OCI-LY3 (cell line): ENCODE measurements at regions not wholly inside any gene's neighbourhood (a gene's known extent, or its start where the extent isn't known, plus 50 kb on each side); places are given as distances from the start of the nearest gene placed in this dataset.

ENCODE experiments used
- H2AFZ ChIP-seq: fragments of 200-600, 300-600 bp; shearing (Covaris generic); 2 replicates; pipeline ENCODE4 v1.6.0; 2014; ENCODE audit warnings: antibody characterized with exemption, low read depth, low read length
- H3K27ac ChIP-seq: fragments of 200-600, 300-600 bp; sonication (generic); 2 replicates; pipeline ENCODE4 v1.5.1; 2014; ENCODE audit warnings: mild to moderate bottlenecking, low read length, moderate library complexity, mixed read lengths
- H3K27me3 ChIP-seq: fragments of 200-600, 300-600 bp; sonication (generic); 2 replicates; pipeline ENCODE4 v1.6.1; 2014; ENCODE audit warnings: low read depth, low read length, mixed read lengths
- H3K36me3 ChIP-seq: fragments of 200-600, 300-600 bp; sonication (generic); replicated peaks from 2 replicates; pipeline ENCODE3; 2014; ENCODE audit warnings: low read depth, low read length, mixed read lengths
- H3K4me1 ChIP-seq: fragments of 300-600, 200-600 bp; sonication (generic); 2 replicates; pipeline ENCODE4 v1.6.1; 2014; ENCODE audit warnings: low read length, mixed read lengths
- H3K4me2 ChIP-seq: fragments of 200-600, 300-600 bp; sonication (generic); 2 replicates; pipeline ENCODE4 v1.6.1; 2014; ENCODE audit warnings: low read length, mixed read lengths
- H3K4me3 ChIP-seq: fragments of 300-600, 200-600 bp; sonication (generic); 2 replicates; pipeline ENCODE4 v1.5.1; 2014; ENCODE audit warnings: antibody characterized with exemption, mild to moderate bottlenecking, low read length, moderate library complexity
- H3K79me2 ChIP-seq: fragments of 300-600, 200-600 bp; shearing (Covaris generic); 2 replicates; pipeline ENCODE4 v1.6.1; 2014; ENCODE audit warnings: mild to moderate bottlenecking, low read length, mixed read lengths
- H3K9ac ChIP-seq: fragments of 300-600, 200-600 bp; shearing (Covaris generic); 2 replicates; pipeline ENCODE4 v1.6.0; 2014; ENCODE audit warnings: mild to moderate bottlenecking, low read length, moderate library complexity
- H3K9me3 ChIP-seq: fragments of 200-600, 300-600 bp; shearing (Covaris generic); 2 replicates; pipeline ENCODE4 v1.6.1; 2014; ENCODE audit warnings: low read length, mixed read lengths; ENCODE audit not compliant: insufficient read depth
- H4K20me1 ChIP-seq: fragments of 200-600, 300-600 bp; sonication (generic); 2 replicates; pipeline ENCODE4 v1.6.1; 2016; ENCODE audit warnings: low read length, mixed read lengths; ENCODE audit not compliant: insufficient read depth
- EZH2phosphoT487 ChIP-seq: fragments of 200-600 bp; shearing (Covaris generic); IDR thresholded peaks from 2 replicates; pipeline ENCODE4 v1.6.1; 2018; ENCODE audit warnings: antibody characterized with exemption, mixed run types, low read depth
- TF ChIP-seq, protein P1 (sequence below): fragments of 200-600, 300-600 bp; sonication (generic); IDR thresholded peaks from 2 replicates; pipeline ENCODE4 v1.5.1; 2014; ENCODE audit warnings: antibody characterized with exemption, low read length, low read depth

DNA sequence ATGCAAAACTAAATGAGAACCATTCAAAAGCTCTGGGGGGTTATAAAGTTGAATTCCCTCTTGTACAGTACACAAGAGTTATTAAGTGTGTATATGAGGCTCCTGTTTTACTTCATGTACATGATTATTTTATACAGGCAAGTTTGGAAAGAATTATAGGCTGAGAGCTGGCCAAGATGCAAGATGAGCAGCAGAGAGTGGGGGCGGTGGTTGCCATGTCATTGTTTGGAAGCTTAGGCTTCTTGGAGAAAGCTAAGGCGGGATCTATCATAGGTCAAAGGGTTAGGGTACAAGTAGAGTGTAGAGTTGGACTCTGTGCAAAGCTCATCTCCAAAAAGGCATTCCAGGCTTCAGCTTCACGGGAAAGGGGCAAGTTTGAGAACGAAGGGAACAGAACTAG lies 297.1 kb upstream of the TBX3 start:
- Histone ChIP-seq H3K4me2 (no peak overlapping the region), H3K9ac (no peak overlapping the region), H3K27ac (no peak overlapping the region), H3K27me3 (no peaks in the 10 kb centered on the region), H3K4me3 (no peak overlapping the region), H2AFZ (no peak overlapping the region), H3K36me3 (no peaks in the 10 kb centered on the region), H3K9me3 (no peaks in the 10 kb centered on the region), H4K20me1 (no peaks in the 10 kb centered on the region), H3K4me1 (no peaks in the 10 kb centered on the region), H3K79me2 (no peaks in the 10 kb centered on the region)
- TF ChIP-seq, protein P1, sequence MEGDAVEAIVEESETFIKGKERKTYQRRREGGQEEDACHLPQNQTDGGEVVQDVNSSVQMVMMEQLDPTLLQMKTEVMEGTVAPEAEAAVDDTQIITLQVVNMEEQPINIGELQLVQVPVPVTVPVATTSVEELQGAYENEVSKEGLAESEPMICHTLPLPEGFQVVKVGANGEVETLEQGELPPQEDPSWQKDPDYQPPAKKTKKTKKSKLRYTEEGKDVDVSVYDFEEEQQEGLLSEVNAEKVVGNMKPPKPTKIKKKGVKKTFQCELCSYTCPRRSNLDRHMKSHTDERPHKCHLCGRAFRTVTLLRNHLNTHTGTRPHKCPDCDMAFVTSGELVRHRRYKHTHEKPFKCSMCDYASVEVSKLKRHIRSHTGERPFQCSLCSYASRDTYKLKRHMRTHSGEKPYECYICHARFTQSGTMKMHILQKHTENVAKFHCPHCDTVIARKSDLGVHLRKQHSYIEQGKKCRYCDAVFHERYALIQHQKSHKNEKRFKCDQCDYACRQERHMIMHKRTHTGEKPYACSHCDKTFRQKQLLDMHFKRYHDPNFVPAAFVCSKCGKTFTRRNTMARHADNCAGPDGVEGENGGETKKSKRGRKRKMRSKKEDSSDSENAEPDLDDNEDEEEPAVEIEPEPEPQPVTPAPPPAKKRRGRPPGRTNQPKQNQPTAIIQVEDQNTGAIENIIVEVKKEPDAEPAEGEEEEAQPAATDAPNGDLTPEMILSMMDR = no peak
- no peak for TF ChIP-seq EZH2phosphoT487

DNA sequence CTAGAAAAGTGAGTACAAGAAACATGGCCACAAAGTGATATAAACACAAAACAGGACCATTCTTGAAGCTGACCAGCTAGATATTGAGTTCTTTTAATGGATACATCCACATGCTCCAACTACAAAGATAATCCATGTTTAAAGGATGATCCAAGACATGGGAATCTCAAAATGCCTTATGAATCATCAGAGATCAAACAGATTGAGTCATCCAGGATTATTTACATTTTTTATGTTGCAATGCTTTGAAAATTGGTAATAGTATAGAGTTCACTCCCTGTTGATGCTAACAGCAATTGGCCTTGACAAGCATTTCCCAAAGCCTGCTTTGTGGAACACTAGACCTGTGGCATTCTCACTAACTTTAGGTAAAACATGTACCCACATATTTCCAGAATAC lies 293.0 kb upstream of the TBX3 start:
- Histone ChIP-seq H3K36me3 (no peaks in the 10 kb centered on the region), H3K4me1 (no peaks in the 10 kb centered on the region), H3K4me3 (no peak overlapping the region), H2AFZ (no peak overlapping the region), H3K27me3 (no peaks in the 10 kb centered on the region), H4K20me1 (no peaks in the 10 kb centered on the region), H3K9ac (no peak overlapping the region), H3K9me3 (no peaks in the 10 kb centered on the region), H3K27ac (no peak overlapping the region), H3K79me2 (no peaks in the 10 kb centered on the region), H3K4me2 (no peak overlapping the region)
- no peak for TF ChIP-seq EZH2phosphoT487
- TF ChIP-seq, protein P1 = no peak

DNA sequence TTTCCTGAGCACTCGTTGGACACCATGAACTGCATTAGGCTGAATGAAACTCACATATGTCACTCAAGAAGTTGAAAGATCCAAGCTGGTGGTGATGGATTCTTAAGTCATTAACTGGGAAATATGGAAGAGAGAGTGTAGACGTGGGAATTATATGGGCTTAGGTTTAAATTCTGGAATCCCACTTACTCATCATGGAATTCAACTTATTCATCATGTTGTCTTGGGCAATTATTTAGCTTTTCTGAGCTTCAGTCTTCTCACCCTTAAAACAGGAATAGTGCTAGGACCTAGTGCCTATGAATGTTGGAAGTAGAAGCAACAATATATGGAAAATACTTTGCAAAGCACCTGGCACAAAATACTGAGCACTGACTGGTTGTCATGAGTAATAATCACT lies 292.4 kb upstream of the TBX3 start:
- Histone ChIP-seq H3K4me1 (no peaks in the 10 kb centered on the region), H2AFZ (no peak overlapping the region), H4K20me1 (no peaks in the 10 kb centered on the region), H3K9ac (no peak overlapping the region), H3K79me2 (no peaks in the 10 kb centered on the region), H3K4me3 (no peak overlapping the region), H3K27me3 (no peaks in the 10 kb centered on the region), H3K27ac (no peak overlapping the region), H3K36me3 (no peaks in the 10 kb centered on the region), H3K4me2 (no peak overlapping the region), H3K9me3 (no peaks in the 10 kb centered on the region)
- TF ChIP-seq, protein P1 = no peak
- no peak for TF ChIP-seq EZH2phosphoT487

DNA sequence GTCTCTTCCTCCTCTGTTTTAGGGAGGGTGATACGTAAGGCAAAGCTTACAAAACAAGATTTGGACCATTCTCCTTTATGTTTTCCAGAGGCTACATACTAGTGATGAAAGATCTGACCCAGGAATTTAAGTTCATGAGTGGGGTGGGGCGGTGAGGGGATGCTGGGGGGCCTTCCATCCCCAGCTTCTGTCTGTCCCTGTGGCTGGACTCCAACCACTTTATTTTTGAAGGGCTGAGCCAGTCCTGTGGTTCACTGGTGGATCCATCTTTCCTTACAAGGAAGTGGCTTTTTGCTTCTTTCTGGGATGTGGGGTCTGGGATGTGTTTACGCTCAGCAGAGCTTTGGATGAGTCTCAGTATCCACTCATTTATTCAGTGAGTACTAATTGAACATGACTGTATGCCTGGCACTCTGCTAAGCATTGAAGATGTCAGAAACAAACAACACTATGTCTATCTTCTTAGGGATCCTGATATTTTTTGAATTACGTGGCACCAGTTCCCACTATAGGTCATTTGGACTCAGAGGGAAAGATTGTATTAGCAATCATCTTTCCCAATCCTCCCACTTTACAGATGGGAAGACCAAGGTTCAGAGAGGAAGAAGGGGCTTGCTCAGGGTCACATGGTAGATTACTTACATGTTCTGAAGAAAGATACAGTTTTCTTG lies 291.8 kb upstream of the TBX3 start:
- Histone ChIP-seq H3K36me3 (no peaks in the 10 kb centered on the region), H3K27ac (no peak overlapping the region), H3K4me1 (no peaks in the 10 kb centered on the region), H3K79me2 (no peaks in the 10 kb centered on the region), H4K20me1 (no peaks in the 10 kb centered on the region), H3K9me3 (no peaks in the 10 kb centered on the region), H3K27me3 (no peaks in the 10 kb centered on the region), H3K9ac (no peak overlapping the region), H3K4me3 (no peak overlapping the region), H3K4me2 (no peak overlapping the region), H2AFZ (no peak overlapping the region)
- TF ChIP-seq, protein P1 = no peak
- TF ChIP-seq EZH2phosphoT487 = no peak
